Keratinocyte (primary cell): ENCODE measurements at regions not wholly inside any gene's neighbourhood (a gene's known extent, or its start where the extent isn't known, plus 50 kb on each side); places are given as distances from the start of the nearest gene placed in this dataset.

Experiments
- DNase-seq: peaks from one replicate; pipeline ENCODE4 v3.0.0-alpha.2; 2011; ENCODE audit warnings: low read depth, missing footprints, low spot score
- FAIRE-seq: peaks from 2 replicates; lab custom pipeline; 2011; peaks lifted over from hg19 to GRCh38; lab: Jason Lieb, UNC
- H2AFZ ChIP-seq: 2 replicates; pipeline ENCODE4 v1.6.0; 2012; ENCODE audit warnings: low read length, control low read depth, inconsistent platforms; ENCODE audit not compliant: control insufficient read depth
- H3K27ac ChIP-seq: 2 replicates; pipeline ENCODE4 v1.5.1; 2011; ENCODE audit warnings: low read length; ENCODE audit not compliant: control insufficient read depth, insufficient read depth
- H3K27me3 ChIP-seq: 3 replicates; pipeline ENCODE4 v1.6.0; 2011; ENCODE audit warnings: low read length; ENCODE audit not compliant: control insufficient read depth, insufficient read depth; ENCODE audit errors: extremely low read depth
- H3K36me3 ChIP-seq, 2 experiments: 2 replicates in 1 of 2; 3 replicates in 1 of 2; pipeline ENCODE4 v1.5.1; 2011; ENCODE audit warnings: low read length in 2 of 2, mild to moderate bottlenecking in 1 of 2; ENCODE audit not compliant: control insufficient read depth in 2 of 2, insufficient read depth in 2 of 2; ENCODE audit errors: extremely low read depth in 1 of 2
- H3K4me1 ChIP-seq: 3 replicates; pipeline ENCODE4 v1.5.1; 2011; ENCODE audit warnings: low read length; ENCODE audit not compliant: control insufficient read depth, insufficient read depth; ENCODE audit errors: extremely low read depth
- H3K4me2 ChIP-seq: 3 replicates; pipeline ENCODE4 v1.6.0; 2011; ENCODE audit warnings: low read depth, low read length; ENCODE audit not compliant: control insufficient read depth, insufficient read depth; ENCODE audit errors: extremely low read depth
- H3K4me3 ChIP-seq, 3 experiments: fragments of 200-600 bp in 1 of 3; sonication (generic) in 1 of 3; 2 replicates in 2 of 3; 3 replicates in 1 of 3; pipeline ENCODE4 v1.5.1; 2011 to 2016; ENCODE audit warnings: low read length in 3 of 3, mild to moderate bottlenecking in 3 of 3, control low read depth in 2 of 3, inconsistent platforms in 1 of 3, low read depth in 1 of 3, mixed read lengths in 1 of 3, mixed run types in 1 of 3, moderate library complexity in 1 of 3; ENCODE audit not compliant: control insufficient read depth in 2 of 3, insufficient read depth in 2 of 3; ENCODE audit errors: extremely low read depth in 1 of 3
- H3K79me2 ChIP-seq: 2 replicates; pipeline ENCODE4 v1.6.0; 2012; ENCODE audit warnings: low read length; ENCODE audit not compliant: control insufficient read depth, insufficient read depth
- H3K9ac ChIP-seq: 3 replicates; pipeline ENCODE4 v1.6.0; 2011; ENCODE audit warnings: low read length; ENCODE audit not compliant: control insufficient read depth, insufficient read depth; ENCODE audit errors: extremely low read depth
- H3K9me1 ChIP-seq: 3 replicates; pipeline ENCODE4 v1.6.0; 2011; ENCODE audit warnings: low read length; ENCODE audit not compliant: control insufficient read depth, insufficient read depth; ENCODE audit errors: extremely low read depth
- H3K9me3 ChIP-seq: 2 replicates; pipeline ENCODE4 v1.5.1; 2012; ENCODE audit warnings: low read depth, low read length; ENCODE audit not compliant: control insufficient read depth
- H4K20me1 ChIP-seq: 3 replicates; pipeline ENCODE4 v1.6.0; 2011; ENCODE audit warnings: low read length; ENCODE audit not compliant: control insufficient read depth, insufficient read depth; ENCODE audit errors: extremely low read depth
- EZH2 ChIP-seq: IDR thresholded peaks from one replicate; pipeline ENCODE4 v1.6.1; 2012; ENCODE audit warnings: inconsistent platforms, mild to moderate bottlenecking, low read length, moderate library complexity
- dilution Hi-C: fragments of 300-500 bp; cut with MboI; formaldehyde crosslinking; loops from one replicate; pipeline ENCODE4 v1.7.0; 2020; ENCODE audit warnings: low sequenced_read_pairs; ENCODE audit not compliant: extremely low pct_ligation_motif_present
- TF ChIP-seq, protein P1 (sequence below), 3 experiments: IDR thresholded peaks in 1 of 3; conservative IDR thresholded peaks in 1 of 3; optimal IDR thresholded peaks in 1 of 3; 2 replicates in 2 of 3; 3 replicates in 1 of 3; pipeline versions ENCODE3 to v1.5.1; 2011; ENCODE audit warnings: low read length in 3 of 3, mild to moderate bottlenecking in 3 of 3, moderate library complexity in 2 of 3, control low read depth in 1 of 3, inconsistent platforms in 1 of 3; ENCODE audit not compliant: insufficient read depth in 2 of 3; ENCODE audit errors: extremely low read depth in 1 of 3

DNA sequence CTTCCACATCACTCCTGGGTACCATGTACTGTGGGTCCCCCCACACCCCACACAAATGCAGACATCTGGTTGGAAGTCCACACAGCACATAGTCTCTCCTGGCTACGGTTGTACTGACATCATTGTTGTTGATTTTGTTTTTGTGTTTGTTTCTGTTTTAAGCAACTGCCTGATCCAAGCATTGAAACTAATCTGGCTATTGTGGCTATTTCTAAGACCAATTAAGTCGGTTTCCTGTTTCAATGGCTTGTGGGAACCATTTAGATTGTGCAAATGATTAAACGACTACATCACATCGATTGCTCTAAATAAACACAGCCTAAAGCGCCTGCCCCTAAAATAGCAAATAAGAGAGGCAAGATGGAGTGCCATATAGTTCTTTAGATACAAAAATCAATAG is 226.8 kb upstream of the IRX4 start:
- no peak for TF ChIP-seq EZH2
- TF ChIP-seq, protein P1, sequence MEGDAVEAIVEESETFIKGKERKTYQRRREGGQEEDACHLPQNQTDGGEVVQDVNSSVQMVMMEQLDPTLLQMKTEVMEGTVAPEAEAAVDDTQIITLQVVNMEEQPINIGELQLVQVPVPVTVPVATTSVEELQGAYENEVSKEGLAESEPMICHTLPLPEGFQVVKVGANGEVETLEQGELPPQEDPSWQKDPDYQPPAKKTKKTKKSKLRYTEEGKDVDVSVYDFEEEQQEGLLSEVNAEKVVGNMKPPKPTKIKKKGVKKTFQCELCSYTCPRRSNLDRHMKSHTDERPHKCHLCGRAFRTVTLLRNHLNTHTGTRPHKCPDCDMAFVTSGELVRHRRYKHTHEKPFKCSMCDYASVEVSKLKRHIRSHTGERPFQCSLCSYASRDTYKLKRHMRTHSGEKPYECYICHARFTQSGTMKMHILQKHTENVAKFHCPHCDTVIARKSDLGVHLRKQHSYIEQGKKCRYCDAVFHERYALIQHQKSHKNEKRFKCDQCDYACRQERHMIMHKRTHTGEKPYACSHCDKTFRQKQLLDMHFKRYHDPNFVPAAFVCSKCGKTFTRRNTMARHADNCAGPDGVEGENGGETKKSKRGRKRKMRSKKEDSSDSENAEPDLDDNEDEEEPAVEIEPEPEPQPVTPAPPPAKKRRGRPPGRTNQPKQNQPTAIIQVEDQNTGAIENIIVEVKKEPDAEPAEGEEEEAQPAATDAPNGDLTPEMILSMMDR (optimal IDR thresholded peaks at IDR 0.05 in 1 of 3, IDR thresholded peaks at IDR 0.05 in 1 of 3, conservative IDR thresholded peaks at IDR 0.05 in 1 of 3; ENCODE audit: extremely low read depth in 1 of 3, insufficient read depth in 2 of 3, low read length in 3 of 3) = no peak
- H3K36me3 ChIP-seq = no peaks in the 10 kb centered on the region
- no peaks in the 10 kb centered on the region for H3K4me1 ChIP-seq
- no peak overlapping the region for H3K4me3 ChIP-seq
- no peaks in the 10 kb centered on the region for H3K27me3 ChIP-seq
- no peak for DNase-seq
- no peaks in the 10 kb centered on the region for H3K9me1 ChIP-seq
- H2AFZ ChIP-seq = no peak overlapping the region
- no peak overlapping the region for H3K27ac ChIP-seq
- FAIRE-seq = no peak
- no peaks in the 10 kb centered on the region for H3K79me2 ChIP-seq
- dilution Hi-C loops = no loop called here
- H3K9ac ChIP-seq = no peak overlapping the region
- H3K9me3 ChIP-seq = no peaks in the 10 kb centered on the region
- no peak overlapping the region for H3K4me2 ChIP-seq
- no peaks in the 10 kb centered on the region for H4K20me1 ChIP-seq

DNA sequence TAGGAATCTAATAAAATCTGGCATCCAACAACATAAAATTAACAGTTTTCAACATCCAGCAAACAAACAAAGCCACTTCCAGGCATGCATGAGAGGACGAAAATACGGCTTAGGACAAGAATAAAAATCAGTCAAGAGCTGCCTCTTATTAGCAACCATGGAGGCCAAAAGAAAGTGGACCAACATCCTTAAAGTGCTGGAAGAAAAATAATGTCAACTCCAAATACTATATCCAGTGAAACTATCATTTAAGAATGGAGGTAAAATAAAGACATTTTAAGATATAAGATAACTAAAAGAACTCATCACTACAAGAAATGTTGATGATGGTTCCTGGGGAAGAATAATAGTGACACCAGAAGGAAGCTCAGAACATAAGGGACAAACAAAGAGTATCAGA is 224.0 kb upstream of the IRX4 start:
- FAIRE-seq = no peak
- H3K79me2 ChIP-seq = no peaks in the 10 kb centered on the region
- no peaks in the 10 kb centered on the region for H3K36me3 ChIP-seq
- no peaks in the 10 kb centered on the region for H3K9me1 ChIP-seq
- no peak overlapping the region for H3K4me2 ChIP-seq
- DNase-seq = no peak
- H4K20me1 ChIP-seq = no peaks in the 10 kb centered on the region
- H3K4me3 ChIP-seq = no peak overlapping the region
- no peak overlapping the region for H3K9ac ChIP-seq
- H2AFZ ChIP-seq = no peak overlapping the region
- dilution Hi-C loops = no loop called here
- H3K4me1 ChIP-seq = no peaks in the 10 kb centered on the region
- H3K27ac ChIP-seq = no peak overlapping the region
- H3K27me3 ChIP-seq = no peaks in the 10 kb centered on the region
- TF ChIP-seq, protein P1 (optimal IDR thresholded peaks at IDR 0.05 in 1 of 3, IDR thresholded peaks at IDR 0.05 in 1 of 3, conservative IDR thresholded peaks at IDR 0.05 in 1 of 3; ENCODE audit: extremely low read depth in 1 of 3, insufficient read depth in 2 of 3, low read length in 3 of 3) = no peak
- no peak for TF ChIP-seq EZH2
- H3K9me3 ChIP-seq = no peaks in the 10 kb centered on the region
